K562 (cell line): ENCODE measurements at regions not wholly inside any gene's neighbourhood (a gene's known extent, or its start where the extent isn't known, plus 50 kb on each side); places are given as distances from the start of the nearest gene placed in this dataset.

Experiments used
- C11orf30 ChIP-seq: fragments of 450-650 bp; IDR thresholded peaks from 2 replicates; pipeline ENCODE4 v1.6.1; 2016; ENCODE audit warnings: low read depth, mild to moderate bottlenecking
- EP300 ChIP-seq: IDR thresholded peaks from 2 replicates; pipeline ENCODE4 v1.6.1; 2012; ENCODE audit warnings: low read length, improper control_type of control experiment
- ETV5 ChIP-seq: sonication (generic); formaldehyde crosslinking; IDR thresholded peaks from 2 replicates; pipeline ENCODE4 v1.4.0; 2020; ENCODE audit warnings: low read depth, mild to moderate bottlenecking, missing genetic modification reagents
- MAZ ChIP-seq, 2 experiments: fragments of 450-650 bp in 1 of 2; sonication (generic) in 1 of 2; formaldehyde crosslinking; IDR thresholded peaks in 1 of 2; conservative IDR thresholded peaks in 1 of 2; 2 replicates each; pipeline versions ENCODE4 v1.4.0 to v1.5.0; 2020; ENCODE audit warnings: mild to moderate bottlenecking in 1 of 2, missing genetic modification reagents in 1 of 2
- MEF2A ChIP-seq: IDR thresholded peaks from 2 replicates; pipeline ENCODE4 v1.6.1; 2011; ENCODE audit warnings: low read depth, mild to moderate bottlenecking, low read length, moderate library complexity; ENCODE audit not compliant: control insufficient read depth
- MEIS2 ChIP-seq: fragments of 450-650 bp; IDR thresholded peaks from 2 replicates; pipeline ENCODE4 v1.6.1; 2014; ENCODE audit warnings: mild to moderate bottlenecking; ENCODE audit not compliant: partially characterized antibody
- NFE2L1 ChIP-seq: fragments of 450-650 bp; IDR thresholded peaks from 2 replicates; pipeline ENCODE4 v1.6.1; 2016; ENCODE audit warnings: missing genetic modification characterization, low read depth, mild to moderate bottlenecking, missing compliant biosample characterization, moderate library complexity, borderline replicate concordance
- NRF1 ChIP-seq, 2 experiments: fragments of 450-650 bp; IDR thresholded peaks in 1 of 2; conservative IDR thresholded peaks in 1 of 2; 2 replicates each; pipeline ENCODE4 v1.6.1; 2014; ENCODE audit warnings: mild to moderate bottlenecking in 2 of 2
- SMARCB1 ChIP-seq: IDR thresholded peaks from 2 replicates; pipeline ENCODE4 v1.6.1; 2011; ENCODE audit warnings: improper control_type of control experiment, low read depth; ENCODE audit not compliant: insufficient read length
- SUPT5H ChIP-seq: fragments of 450-650 bp; IDR thresholded peaks from 2 replicates; pipeline ENCODE4 v1.6.1; 2016
- TCF3 ChIP-seq: sonication (generic); formaldehyde crosslinking; IDR thresholded peaks from 2 replicates; pipeline ENCODE4 v1.4.0; 2020; ENCODE audit warnings: mild to moderate bottlenecking, missing genetic modification reagents
- ZNF347 ChIP-seq: fragments of 450-650 bp; formaldehyde crosslinking; IDR thresholded peaks from 2 replicates; pipeline ENCODE4 v1.4.0; 2020; ENCODE audit warnings: low read depth, mild to moderate bottlenecking, moderate library complexity
- ZNF551 ChIP-seq: fragments of 250-450 bp; sonication (Bioruptor Pico); IDR thresholded peaks from 2 replicates; pipeline ENCODE4 v1.5.0; 2021; ENCODE audit warnings: mild to moderate bottlenecking, moderate library complexity
- TF ChIP-seq, protein P1 (sequence below): IDR thresholded peaks from 3 replicates; pipeline ENCODE4 v1.6.1; 2011; ENCODE audit warnings: borderline replicate concordance, mild to moderate bottlenecking, moderate library complexity; ENCODE audit not compliant: insufficient read length; ENCODE audit errors: extremely low read depth
- TF ChIP-seq, protein P2 (sequence below): fragments of 450-650 bp; IDR thresholded peaks from 2 replicates; pipeline ENCODE4 v1.6.1; 2016; ENCODE audit warnings: borderline replicate concordance
- TF ChIP-seq, protein P3 (sequence below), 2 experiments: fragments of 250-450 bp in 1 of 2; fragments of 450-650 bp in 1 of 2; sonication (Bioruptor Pico) in 1 of 2; IDR thresholded peaks; 2 replicates each; pipeline versions ENCODE4 v1.6.1 to v1.8.0; 2016 to 2021; ENCODE audit warnings: mild to moderate bottlenecking in 2 of 2, moderate library complexity in 2 of 2, missing compliant biosample characterization in 1 of 2, missing genetic modification characterization in 1 of 2
- TF ChIP-seq, protein P4 (sequence below): fragments of 250-450 bp; sonication (Bioruptor Pico); IDR thresholded peaks from 2 replicates; pipeline ENCODE4 v1.4.0; 2020; ENCODE audit warnings: borderline replicate concordance
- TF ChIP-seq, protein P5 (sequence below): IDR thresholded peaks from 2 replicates; pipeline ENCODE4 v1.6.1; 2012; ENCODE audit warnings: low read depth, low read length, improper control_type of control experiment, borderline replicate concordance

DNA sequence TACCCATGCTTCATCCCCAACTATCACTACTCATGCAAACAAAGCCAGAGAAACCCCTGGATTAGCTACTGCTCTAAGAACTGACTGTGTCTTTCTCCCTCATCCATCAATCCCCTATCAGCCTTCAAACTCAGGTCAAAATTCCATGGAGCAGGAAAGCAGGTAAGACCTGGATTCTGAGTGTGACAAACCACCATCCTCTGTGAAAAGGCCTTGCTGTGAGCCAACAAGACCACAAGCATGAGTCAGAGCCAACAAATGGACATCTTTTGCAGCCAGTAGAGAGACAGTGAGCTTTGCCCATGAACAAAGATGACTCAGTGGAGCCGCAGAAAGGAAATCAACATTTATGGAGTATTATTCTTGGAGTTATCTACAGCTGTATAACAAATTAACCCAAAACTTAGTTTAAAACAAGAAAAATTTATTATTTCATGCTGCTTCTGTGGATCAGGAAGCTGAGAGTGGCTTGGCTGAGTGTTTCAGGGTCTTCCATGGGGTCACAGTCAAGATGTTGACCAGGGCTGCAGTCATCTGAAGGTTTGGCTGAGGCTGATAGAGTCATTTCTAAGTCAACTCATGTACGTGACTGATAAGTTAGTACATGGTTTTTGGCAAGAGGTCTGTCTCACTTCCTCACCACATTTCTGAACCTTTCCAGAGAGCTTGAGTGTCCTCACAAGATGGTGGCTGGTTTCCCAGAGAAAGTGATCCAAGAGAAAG lies 61.1 kb downstream of the PITPNM2 start (continued):
- TF ChIP-seq, protein P1, sequence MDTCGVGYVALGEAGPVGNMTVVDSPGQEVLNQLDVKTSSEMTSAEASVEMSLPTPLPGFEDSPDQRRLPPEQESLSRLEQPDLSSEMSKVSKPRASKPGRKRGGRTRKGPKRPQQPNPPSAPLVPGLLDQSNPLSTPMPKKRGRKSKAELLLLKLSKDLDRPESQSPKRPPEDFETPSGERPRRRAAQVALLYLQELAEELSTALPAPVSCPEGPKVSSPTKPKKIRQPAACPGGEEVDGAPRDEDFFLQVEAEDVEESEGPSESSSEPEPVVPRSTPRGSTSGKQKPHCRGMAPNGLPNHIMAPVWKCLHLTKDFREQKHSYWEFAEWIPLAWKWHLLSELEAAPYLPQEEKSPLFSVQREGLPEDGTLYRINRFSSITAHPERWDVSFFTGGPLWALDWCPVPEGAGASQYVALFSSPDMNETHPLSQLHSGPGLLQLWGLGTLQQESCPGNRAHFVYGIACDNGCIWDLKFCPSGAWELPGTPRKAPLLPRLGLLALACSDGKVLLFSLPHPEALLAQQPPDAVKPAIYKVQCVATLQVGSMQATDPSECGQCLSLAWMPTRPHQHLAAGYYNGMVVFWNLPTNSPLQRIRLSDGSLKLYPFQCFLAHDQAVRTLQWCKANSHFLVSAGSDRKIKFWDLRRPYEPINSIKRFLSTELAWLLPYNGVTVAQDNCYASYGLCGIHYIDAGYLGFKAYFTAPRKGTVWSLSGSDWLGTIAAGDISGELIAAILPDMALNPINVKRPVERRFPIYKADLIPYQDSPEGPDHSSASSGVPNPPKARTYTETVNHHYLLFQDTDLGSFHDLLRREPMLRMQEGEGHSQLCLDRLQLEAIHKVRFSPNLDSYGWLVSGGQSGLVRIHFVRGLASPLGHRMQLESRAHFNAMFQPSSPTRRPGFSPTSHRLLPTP, result no peak
- 0 out of 4 replicates have a peak, but pooled peaks have one; percentile 9 to 15 for TF ChIP-seq MAZ (CRISPR knock-in tag; conservative IDR thresholded peaks at IDR 0.05 in 1 of 2, IDR thresholded peaks at IDR 0.05 in 1 of 2)
- TF ChIP-seq, protein P2, sequence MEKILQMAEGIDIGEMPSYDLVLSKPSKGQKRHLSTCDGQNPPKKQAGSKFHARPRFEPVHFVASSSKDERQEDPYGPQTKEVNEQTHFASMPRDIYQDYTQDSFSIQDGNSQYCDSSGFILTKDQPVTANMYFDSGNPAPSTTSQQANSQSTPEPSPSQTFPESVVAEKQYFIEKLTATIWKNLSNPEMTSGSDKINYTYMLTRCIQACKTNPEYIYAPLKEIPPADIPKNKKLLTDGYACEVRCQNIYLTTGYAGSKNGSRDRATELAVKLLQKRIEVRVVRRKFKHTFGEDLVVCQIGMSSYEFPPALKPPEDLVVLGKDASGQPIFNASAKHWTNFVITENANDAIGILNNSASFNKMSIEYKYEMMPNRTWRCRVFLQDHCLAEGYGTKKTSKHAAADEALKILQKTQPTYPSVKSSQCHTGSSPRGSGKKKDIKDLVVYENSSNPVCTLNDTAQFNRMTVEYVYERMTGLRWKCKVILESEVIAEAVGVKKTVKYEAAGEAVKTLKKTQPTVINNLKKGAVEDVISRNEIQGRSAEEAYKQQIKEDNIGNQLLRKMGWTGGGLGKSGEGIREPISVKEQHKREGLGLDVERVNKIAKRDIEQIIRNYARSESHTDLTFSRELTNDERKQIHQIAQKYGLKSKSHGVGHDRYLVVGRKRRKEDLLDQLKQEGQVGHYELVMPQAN, result no peak
- TF ChIP-seq ZNF347 (CRISPR knock-in tag), result no peak
- TF ChIP-seq EP300, result peak; percentile 69
- TF ChIP-seq NFE2L1 (tag), result no peak
- no peak for TF ChIP-seq SMARCB1
- TF ChIP-seq C11orf30, result no peak
- TF ChIP-seq MEIS2, result no peak
- TF ChIP-seq ETV5, result no peak; the same call in 1 of the 2 replicates
- no peak for TF ChIP-seq ZNF551 (CRISPR knock-in tag)
- no peak for TF ChIP-seq SUPT5H
- TF ChIP-seq, protein P3, sequence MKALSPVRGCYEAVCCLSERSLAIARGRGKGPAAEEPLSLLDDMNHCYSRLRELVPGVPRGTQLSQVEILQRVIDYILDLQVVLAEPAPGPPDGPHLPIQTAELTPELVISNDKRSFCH (CRISPR knock-in tag; IDR thresholded peaks at IDR 0.05), result no peak
- TF ChIP-seq, protein P3 (tag; IDR thresholded peaks at IDR 0.05), result peak; percentile 29; the same call in 1 of the 2 replicates
- TF ChIP-seq TCF3 (CRISPR knock-in tag), result peak; percentile 89
- TF ChIP-seq, protein P4, sequence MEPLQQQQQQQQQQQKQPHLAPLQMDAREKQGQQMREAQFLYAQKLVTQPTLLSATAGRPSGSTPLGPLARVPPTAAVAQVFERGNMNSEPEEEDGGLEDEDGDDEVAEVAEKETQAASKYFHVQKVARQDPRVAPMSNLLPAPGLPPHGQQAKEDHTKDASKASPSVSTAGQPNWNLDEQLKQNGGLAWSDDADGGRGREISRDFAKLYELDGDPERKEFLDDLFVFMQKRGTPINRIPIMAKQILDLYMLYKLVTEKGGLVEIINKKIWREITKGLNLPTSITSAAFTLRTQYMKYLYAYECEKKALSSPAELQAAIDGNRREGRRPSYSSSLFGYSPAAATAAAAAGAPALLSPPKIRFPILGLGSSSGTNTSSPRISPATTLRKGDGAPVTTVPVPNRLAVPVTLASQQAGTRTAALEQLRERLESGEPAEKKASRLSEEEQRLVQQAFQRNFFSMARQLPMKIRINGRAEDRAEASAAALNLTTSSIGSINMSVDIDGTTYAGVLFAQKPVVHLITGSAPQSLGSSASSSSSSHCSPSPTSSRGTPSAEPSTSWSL (CRISPR knock-in tag), result no peak
- TF ChIP-seq NRF1 (conservative IDR thresholded peaks at IDR 0.05 in 1 of 2, IDR thresholded peaks at IDR 0.05 in 1 of 2), result no peak
- no peak for TF ChIP-seq MEF2A
- TF ChIP-seq, protein P5, sequence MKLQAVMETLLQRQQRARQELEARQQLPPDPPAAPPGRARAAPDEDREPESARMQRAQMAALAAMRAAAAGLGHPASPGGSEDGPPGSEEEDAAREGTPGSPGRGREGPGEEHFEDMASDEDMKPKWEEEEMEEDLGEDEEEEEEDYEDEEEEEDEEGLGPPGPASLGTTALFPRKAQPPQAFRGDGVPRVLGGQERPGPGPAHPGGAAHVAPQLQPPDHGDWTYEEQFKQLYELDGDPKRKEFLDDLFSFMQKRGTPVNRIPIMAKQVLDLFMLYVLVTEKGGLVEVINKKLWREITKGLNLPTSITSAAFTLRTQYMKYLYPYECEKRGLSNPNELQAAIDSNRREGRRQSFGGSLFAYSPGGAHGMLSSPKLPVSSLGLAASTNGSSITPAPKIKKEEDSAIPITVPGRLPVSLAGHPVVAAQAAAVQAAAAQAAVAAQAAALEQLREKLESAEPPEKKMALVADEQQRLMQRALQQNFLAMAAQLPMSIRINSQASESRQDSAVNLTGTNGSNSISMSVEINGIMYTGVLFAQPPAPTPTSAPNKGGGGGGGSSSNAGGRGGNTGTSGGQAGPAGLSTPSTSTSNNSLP, result peak; percentile 36; the same call in 1 of the 2 replicates
